Kidney (tissue), 13 donors: ENCODE measurements at regions not wholly inside any gene's neighbourhood (a gene's known extent, or its start where the extent isn't known, plus 50 kb on each side); places are given as distances from the start of the nearest gene placed in this dataset.

Experiments used
- DNase-seq, 5 donors: peaks; one replicate each; pipeline ENCODE4 v3.0.0-alpha.2; 2013 to 2020
- FAIRE-seq: peaks from 2 replicates; lab custom pipeline; 2012; peaks lifted over from hg19 to GRCh38; lab: Jason Lieb, UNC
- H3K27ac ChIP-seq, 2 donors: one replicate each; pipeline ENCODE4 v1.7.0; 2013; ENCODE audit warnings: low read depth in 2 of 2, low read length in 2 of 2, inconsistent platforms in 1 of 2
- H3K27me3 ChIP-seq: one replicate; pipeline ENCODE4 v1.7.1; 2013; ENCODE audit warnings: low read length, inconsistent platforms; ENCODE audit not compliant: control insufficient read depth, insufficient read depth
- H3K36me3 ChIP-seq, 3 donors: one replicate each; pipeline versions ENCODE4 v1.7.0 to v1.7.1; 2013; ENCODE audit warnings: low read length in 3 of 3, control low read depth in 1 of 3, inconsistent platforms in 1 of 3; ENCODE audit not compliant: insufficient read depth in 3 of 3, control insufficient read depth in 2 of 3
- H3K4me1 ChIP-seq, 3 donors: one replicate each; pipeline versions ENCODE4 v1.7.0 to v1.7.1; 2013; ENCODE audit warnings: low read length in 3 of 3, inconsistent platforms in 1 of 3, low read depth in 1 of 3; ENCODE audit not compliant: control insufficient read depth in 2 of 3, insufficient read depth in 2 of 3
- H3K4me3 ChIP-seq, 3 donors: one replicate each; pipeline versions ENCODE4 v1.7.0 to v1.8.1; 2013; ENCODE audit warnings: low read length in 3 of 3, control low read depth in 1 of 3, inconsistent platforms in 1 of 3
- H3K9ac ChIP-seq, 3 donors: one replicate each; pipeline versions ENCODE4 v1.7.0 to v1.7.1; 2013; ENCODE audit warnings: low read length in 3 of 3, control low read depth in 1 of 3, inconsistent platforms in 1 of 3
- H3K9me3 ChIP-seq, 3 donors: one replicate each; pipeline versions ENCODE4 v1.7.0 to v1.7.1; 2013; ENCODE audit warnings: low read length in 3 of 3, control low read depth in 1 of 3, inconsistent platforms in 1 of 3; ENCODE audit not compliant: control insufficient read depth in 2 of 3, insufficient read depth in 1 of 3
- CTCF ChIP-seq: IDR thresholded peaks from 3 replicates; pipeline ENCODE4 v1.5.1; 2012; ENCODE audit warnings: mild to moderate bottlenecking, moderate library complexity, borderline replicate concordance; ENCODE audit not compliant: insufficient read depth; ENCODE audit errors: extremely low read depth
- intact Hi-C: fragments of 100-400 bp; cut with DNase I; formaldehyde crosslinking; loops from one replicate; pipeline ENCODE4 v1.11.1; 2022
- donor health status: control.
- donor health status: control.
- donor health status: control.
- donor health status: control.
- donor health status: control.
- donor health status: DM: yes; HTN: yes; CAD: no.
- donor health status: Normal renal cell carcinoma (clear cell type).

- no peaks in the 10 kb centered on the region for H3K27me3 ChIP-seq
- intact Hi-C loops, result no loop called here
- FAIRE-seq, result peak; percentile 76
- H3K4me1 ChIP-seq, result peaks cover 0 to 14% (median 4%) of the 10 kb centered on the region in 3 donors
- no peaks in the 10 kb centered on the region for H3K36me3 ChIP-seq
- peak overlapping the region; percentile 61 to 63 for H3K27ac ChIP-seq
- no peak for TF ChIP-seq CTCF
- no peaks in the 10 kb centered on the region for H3K9me3 ChIP-seq
- H3K4me3 ChIP-seq, result peak overlapping the region in 2 of 3 donors; percentile 17 to 41
- peak overlapping the region in 1 of 3 donors; percentile 41 for H3K9ac ChIP-seq
- DNase-seq, result peak; percentile 64 to 98 (median 81)
Measured at GRCh38 chr5:125484742-125485641, 738.6 kb upstream of the ZNF608 start.

- no peaks in the 10 kb centered on the region for H3K9me3 ChIP-seq
- H3K36me3 ChIP-seq, result no peaks in the 10 kb centered on the region
- no peak overlapping the region for H3K4me3 ChIP-seq
- no peaks in the 10 kb centered on the region for H3K27me3 ChIP-seq
- no peak for FAIRE-seq
- no peak overlapping the region for H3K27ac ChIP-seq
- no peak for DNase-seq
- H3K9ac ChIP-seq, result no peak overlapping the region
- intact Hi-C loops, result no loop called here
- peaks cover 0 to 14% (median 4%) of the 10 kb centered on the region in 3 donors for H3K4me1 ChIP-seq
- TF ChIP-seq CTCF, result no peak
Measured at GRCh38 chr5:125485771-125486170, 739.3 kb upstream of the ZNF608 start.

- Histone ChIP-seq H3K27ac (no peak overlapping the region), H3K36me3 (no peaks in the 10 kb centered on the region), H3K4me1 (peaks cover 0 to 14% (median 4%) of the 10 kb centered on the region in 3 donors), H3K27me3 (no peaks in the 10 kb centered on the region), H3K9me3 (no peaks in the 10 kb centered on the region), H3K4me3 (no peak overlapping the region), H3K9ac (no peak overlapping the region)
- intact Hi-C loops, result no loop called here
- FAIRE-seq (no peak), DNase-seq (no peak)
- TF ChIP-seq CTCF, result no peak
Measured at GRCh38 chr5:125486634-125487033, 740.2 kb upstream of the ZNF608 start.
